ENCODE measurements at regions not wholly inside any gene's neighbourhood (a gene's known extent, or its start where the extent isn't known, plus 50 kb on each side); places are given as distances from the start of the nearest gene placed in this dataset.

GRCh38 chr5:173729079-173729765 lies 112.8 kb upstream of the BOD1 start:
- no peak for TF ChIP-seq CTCF (IDR thresholded peaks at IDR 0.05)
- no peak for TF ChIP-seq POLR2A (IDR thresholded peaks at IDR 0.05)
- no peak for TF ChIP-seq POLR2AphosphoS5 (IDR thresholded peaks at IDR 0.05)
- no peak for TF ChIP-seq EP300 (IDR thresholded peaks at IDR 0.05; ENCODE audit: low read depth)

Data from transverse colon (tissue), 4 donors.